Central memory CD8-positive, alpha-beta T cell (primary cell): ENCODE measurements at regions not wholly inside any gene's neighbourhood (a gene's known extent, or its start where the extent isn't known, plus 50 kb on each side); places are given as distances from the start of the nearest gene placed in this dataset.
"Not testable (repeated sequence)": the region's sequence is repeated elsewhere in the genome, so short reads cannot be mapped to it uniquely, and the experiment has no call there.

Experiments used
- ATAC-seq: fragments of 150-1000 bp; cut with Tn5 transposase; replicated peaks from 2 replicates; pipeline ENCODE4 v1.10.0; 2022; ENCODE audit warnings: mild to moderate bottlenecking, moderate FRiP score, moderate number of reproducible peaks; ENCODE audit not compliant: poor library complexity, severe bottlenecking; ENCODE audit errors: extremely low read depth
- DNase-seq, 2 donors: peaks; one replicate each; pipeline ENCODE4 v3.0.0; 2021; ENCODE audit warnings: low spot score in 2 of 2
- H3K27ac Mint-ChIP-seq: one replicate; pipeline ENCODE4 v1.8.0; 2022; ENCODE audit warnings: low read depth, mild to moderate bottlenecking, moderate library complexity, mixed read lengths
- H3K27me3 Mint-ChIP-seq: one replicate; pipeline ENCODE4 v1.8.0; 2022; ENCODE audit warnings: mixed read lengths
- H3K36me3 Mint-ChIP-seq: one replicate; pipeline ENCODE4 v1.8.0; 2022; ENCODE audit warnings: mild to moderate bottlenecking, moderate library complexity, mixed read lengths; ENCODE audit not compliant: insufficient read depth
- H3K4me1 Mint-ChIP-seq: one replicate; pipeline ENCODE4 v1.8.0; 2022; ENCODE audit warnings: mixed read lengths
- H3K4me3 Mint-ChIP-seq: one replicate; pipeline ENCODE4 v1.8.0; 2022; ENCODE audit warnings: mild to moderate bottlenecking, moderate library complexity, mixed read lengths
- H3K9me3 Mint-ChIP-seq: one replicate; pipeline ENCODE4 v1.8.0; 2022; ENCODE audit warnings: mixed read lengths

DNA sequence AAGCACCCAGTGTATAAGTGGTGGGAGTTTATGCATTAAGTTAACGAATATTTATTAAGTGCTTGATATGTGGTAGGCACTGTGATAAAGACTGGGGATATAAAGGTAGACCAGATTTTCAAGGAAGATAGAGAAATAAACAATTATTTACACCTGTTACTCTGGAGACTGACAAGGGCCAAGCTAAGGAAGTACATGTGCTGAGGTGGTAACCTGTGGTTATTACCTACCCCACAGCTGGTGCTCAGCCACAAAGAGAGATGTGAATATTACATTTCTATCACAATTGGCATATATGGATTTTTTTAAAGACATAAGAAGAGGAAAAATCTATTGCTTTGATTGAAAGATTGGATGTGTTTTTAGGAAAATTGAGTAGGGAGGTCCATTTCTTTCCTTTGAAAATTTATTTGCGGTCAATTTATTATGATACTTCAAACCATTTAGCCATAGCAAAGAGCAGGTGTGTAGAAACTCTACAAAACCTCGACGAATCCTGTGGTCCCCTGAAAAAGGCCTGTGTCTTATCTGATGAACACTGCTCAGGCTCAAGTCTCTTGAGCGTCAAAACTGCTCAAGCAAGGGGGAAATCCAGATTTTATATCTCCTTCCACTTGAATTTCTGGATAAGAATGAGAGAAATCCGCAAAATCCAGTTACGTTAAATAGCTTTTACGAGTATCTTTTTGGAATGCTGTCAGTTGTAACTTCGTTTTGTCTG, 217.7 kb upstream of the HAND2 start:
- ATAC-seq (no peak), DNase-seq (no peak)
- H3K36me3 Mint-ChIP-seq, result no peaks in the 10 kb centered on the region
- H3K4me3 Mint-ChIP-seq, result no peak overlapping the region
- H3K27me3 Mint-ChIP-seq, result no peaks in the 10 kb centered on the region
- no peaks in the 10 kb centered on the region for H3K4me1 Mint-ChIP-seq
- H3K9me3 Mint-ChIP-seq, result no peaks in the 10 kb centered on the region
- H3K27ac Mint-ChIP-seq, result no peak overlapping the region

DNA sequence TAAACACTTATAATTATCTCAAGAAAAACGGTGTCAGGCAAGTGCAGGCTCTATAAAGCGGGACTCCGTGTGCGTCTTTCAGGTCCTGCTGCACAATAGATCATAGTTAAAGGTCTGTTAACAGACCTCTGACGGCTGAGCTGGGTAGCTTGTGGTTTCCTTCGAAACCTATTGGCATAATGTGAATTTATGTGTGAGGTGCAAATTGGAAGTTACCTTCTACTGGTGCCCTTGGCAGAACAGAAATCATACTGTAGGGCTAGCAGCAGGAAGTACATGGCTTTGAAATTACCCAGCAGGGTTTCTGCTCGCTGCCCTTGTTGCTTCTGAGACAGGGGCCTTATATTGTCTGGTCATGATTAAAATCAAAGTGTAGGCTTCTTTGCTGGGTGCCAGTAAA, 216.4 kb upstream of the HAND2 start:
- Mint-ChIP-seq H3K27me3 (no peaks in the 10 kb centered on the region), H3K4me1 (no peaks in the 10 kb centered on the region), H3K9me3 (no peaks in the 10 kb centered on the region), H3K36me3 (no peaks in the 10 kb centered on the region), H3K4me3 (no peak overlapping the region), H3K27ac (no peak overlapping the region)
- no peak for ATAC-seq
- no peak for DNase-seq

DNA sequence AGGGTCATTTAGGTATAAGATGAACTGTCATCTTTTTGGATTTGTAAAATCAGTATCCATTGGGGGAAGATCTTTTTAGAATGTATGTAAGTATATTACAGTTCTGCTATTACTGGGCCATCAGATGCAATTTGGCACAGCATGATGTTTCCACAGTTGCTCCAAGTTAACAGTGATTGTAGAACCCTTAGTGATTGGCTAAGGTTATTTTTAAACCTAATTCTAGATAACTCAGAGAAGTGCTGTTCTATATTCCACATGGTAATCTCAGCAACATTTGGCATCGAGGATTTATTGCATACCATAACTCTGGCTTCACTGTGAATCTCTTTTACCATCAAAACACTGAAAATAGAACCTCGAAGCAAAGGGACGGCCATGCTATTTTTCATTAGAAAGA, 215.7 kb upstream of the HAND2 start:
- H3K27me3 Mint-ChIP-seq, result no peaks in the 10 kb centered on the region
- ATAC-seq (no peak), DNase-seq (no peak)
- H3K4me1 Mint-ChIP-seq, result no peaks in the 10 kb centered on the region
- no peak overlapping the region for H3K4me3 Mint-ChIP-seq
- no peaks in the 10 kb centered on the region for H3K36me3 Mint-ChIP-seq
- H3K9me3 Mint-ChIP-seq, result no peaks in the 10 kb centered on the region
- no peak overlapping the region for H3K27ac Mint-ChIP-seq

DNA sequence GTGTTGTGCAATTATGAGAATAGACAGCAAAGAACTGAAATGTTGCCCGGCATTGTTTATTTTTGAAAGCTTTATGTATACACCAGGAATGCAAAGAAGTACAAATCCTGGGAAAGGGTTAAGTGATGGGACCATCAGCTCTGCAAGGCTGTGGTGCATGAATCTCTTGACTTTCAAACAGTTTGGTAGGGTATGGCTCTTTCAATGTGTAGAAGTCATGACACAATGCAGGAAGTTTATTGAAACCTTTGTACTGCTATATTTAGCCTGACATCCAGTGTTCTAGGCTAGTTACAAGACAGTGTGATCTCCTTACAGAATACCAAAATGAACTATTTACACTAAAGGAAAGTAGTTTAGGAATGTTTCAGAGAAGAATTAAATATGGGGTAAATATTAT, 206.8 kb upstream of the HAND2 start:
- DNase-seq (no peak), ATAC-seq (no peak)
- Mint-ChIP-seq H3K4me3 (no peak overlapping the region), H3K36me3 (peaks cover 2% of the 10 kb centered on the region), H3K27ac (no peak overlapping the region), H3K4me1 (no peaks in the 10 kb centered on the region), H3K9me3 (peaks cover 11% of the 10 kb centered on the region), H3K27me3 (no peaks in the 10 kb centered on the region)

DNA sequence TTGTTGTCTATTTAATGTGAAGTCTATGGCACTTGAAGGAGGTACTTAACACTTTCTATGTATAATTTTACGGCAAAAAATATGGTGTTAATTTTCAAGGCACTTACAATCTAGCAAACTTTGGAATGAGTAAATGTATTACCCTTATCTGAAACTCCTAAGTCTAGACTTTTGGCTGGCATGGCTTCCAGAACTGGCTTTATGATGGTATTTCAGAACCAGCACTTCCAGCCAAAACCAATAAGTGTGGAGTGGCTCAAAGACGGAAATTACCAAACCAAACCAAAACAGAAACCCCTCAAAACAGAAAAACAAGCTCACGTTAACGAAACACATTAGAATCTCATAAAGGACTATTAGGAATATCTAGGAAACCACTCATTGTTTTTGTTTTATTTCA, 205.6 kb upstream of the HAND2 start:
- Mint-ChIP-seq H3K9me3 (peaks cover 11% of the 10 kb centered on the region), H3K36me3 (peaks cover 2% of the 10 kb centered on the region), H3K4me1 (no peaks in the 10 kb centered on the region), H3K27ac (no peak overlapping the region), H3K27me3 (no peaks in the 10 kb centered on the region), H3K4me3 (no peak overlapping the region)
- DNase-seq (no peak), ATAC-seq (no peak)

DNA sequence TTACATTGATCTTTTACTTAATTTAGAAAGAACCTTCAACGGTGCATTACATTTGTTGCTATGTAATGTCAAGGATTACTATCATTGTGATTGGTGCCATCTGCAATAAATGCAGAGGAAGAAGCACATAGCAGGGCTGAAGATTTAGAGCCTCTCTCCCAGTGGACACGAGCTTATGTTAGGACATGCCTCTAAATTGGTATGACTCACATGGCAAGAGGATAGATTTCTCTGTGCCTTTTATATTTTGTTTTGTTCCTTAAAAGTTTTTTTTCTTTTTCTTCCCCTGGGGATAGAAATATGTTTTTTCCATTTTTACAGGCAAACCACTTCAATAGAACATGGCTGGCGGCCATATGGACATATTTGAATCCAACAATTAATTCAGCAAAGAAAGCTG, 205.0 kb upstream of the HAND2 start:
- Mint-ChIP-seq H3K9me3 (peaks cover 11% of the 10 kb centered on the region), H3K27ac (no peak overlapping the region), H3K4me3 (no peak overlapping the region), H3K36me3 (peaks cover 2% of the 10 kb centered on the region), H3K27me3 (no peaks in the 10 kb centered on the region), H3K4me1 (no peaks in the 10 kb centered on the region)
- DNase-seq (no peak), ATAC-seq (no peak)

DNA sequence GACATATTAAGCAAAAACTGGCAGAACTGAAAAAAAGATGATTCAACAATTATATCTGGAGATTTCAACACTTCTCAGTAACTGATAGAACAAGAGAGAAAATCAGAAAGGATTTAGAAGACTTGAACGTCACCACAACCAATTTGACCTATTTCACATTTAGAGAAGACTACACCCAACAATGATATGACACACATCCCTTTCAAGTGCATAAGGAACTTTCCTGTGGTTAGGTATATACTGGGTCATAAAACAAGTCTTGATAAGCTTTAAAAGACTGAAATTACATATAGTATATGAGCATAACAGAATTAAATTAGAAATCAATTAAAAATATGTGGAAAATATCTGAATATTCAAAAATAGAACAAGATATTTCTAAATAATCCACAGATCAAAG, 201.2 kb upstream of the HAND2 start:
- Mint-ChIP-seq H3K27ac (no peak overlapping the region), H3K4me1 (no peaks in the 10 kb centered on the region), H3K4me3 (no peak overlapping the region), H3K27me3 (no peaks in the 10 kb centered on the region), H3K9me3 (peaks cover 16% of the 10 kb centered on the region), H3K36me3 (no peaks in the 10 kb centered on the region)
- ATAC-seq, result no peak
- no peak for DNase-seq

DNA sequence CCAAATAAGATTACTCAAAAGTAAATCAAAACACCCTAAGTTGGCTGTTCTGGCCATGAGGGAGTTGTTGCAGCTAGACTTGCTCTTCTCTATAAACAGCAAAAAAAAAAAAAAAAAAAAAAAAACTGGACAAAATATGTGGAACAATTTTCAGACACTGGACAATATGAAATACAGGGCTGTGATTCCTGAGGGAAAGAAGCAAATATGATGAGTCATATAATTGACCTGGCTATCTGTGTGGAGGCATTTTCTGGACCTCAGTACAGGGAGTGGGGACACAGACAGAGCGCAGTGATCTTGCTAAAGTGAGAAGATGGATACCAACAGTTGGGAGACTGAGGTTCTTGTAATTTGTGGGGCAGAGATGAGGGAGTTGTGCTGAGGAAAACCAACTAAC, 192.0 kb upstream of the HAND2 start:
- no peaks in the 10 kb centered on the region for H3K36me3 Mint-ChIP-seq
- no peaks in the 10 kb centered on the region for H3K4me1 Mint-ChIP-seq
- ATAC-seq (no peak), DNase-seq (no peak)
- no peak overlapping the region for H3K4me3 Mint-ChIP-seq
- peaks cover 28% of the 10 kb centered on the region for H3K9me3 Mint-ChIP-seq
- H3K27ac Mint-ChIP-seq, result no peak overlapping the region
- H3K27me3 Mint-ChIP-seq, result no peaks in the 10 kb centered on the region

DNA sequence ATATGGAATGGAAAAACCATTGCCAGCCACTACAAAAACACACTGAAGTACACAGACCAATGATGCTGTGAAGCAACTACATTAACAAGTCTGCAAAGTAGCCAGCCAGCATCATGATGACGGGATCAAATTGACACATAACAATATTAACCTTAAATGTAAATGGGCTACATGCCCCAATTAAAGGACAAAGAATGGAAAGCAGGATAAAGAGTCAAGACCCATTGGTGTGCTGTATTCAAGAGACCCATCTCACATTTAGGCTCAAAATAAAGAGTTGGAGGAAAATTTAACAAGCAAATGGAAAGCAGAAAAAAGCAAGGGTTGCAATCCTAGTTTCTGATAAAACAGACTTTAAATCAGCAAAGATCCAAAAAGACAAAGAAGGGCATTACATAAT, 188.5 kb upstream of the HAND2 start:
- ATAC-seq, H3K4me1 Mint-ChIP-seq, H3K4me3 Mint-ChIP-seq, H3K27ac Mint-ChIP-seq, H3K36me3 Mint-ChIP-seq, DNase-seq, H3K27me3 Mint-ChIP-seq: not testable (repeated sequence)
- peaks cover 22% of the 10 kb centered on the region for H3K9me3 Mint-ChIP-seq

DNA sequence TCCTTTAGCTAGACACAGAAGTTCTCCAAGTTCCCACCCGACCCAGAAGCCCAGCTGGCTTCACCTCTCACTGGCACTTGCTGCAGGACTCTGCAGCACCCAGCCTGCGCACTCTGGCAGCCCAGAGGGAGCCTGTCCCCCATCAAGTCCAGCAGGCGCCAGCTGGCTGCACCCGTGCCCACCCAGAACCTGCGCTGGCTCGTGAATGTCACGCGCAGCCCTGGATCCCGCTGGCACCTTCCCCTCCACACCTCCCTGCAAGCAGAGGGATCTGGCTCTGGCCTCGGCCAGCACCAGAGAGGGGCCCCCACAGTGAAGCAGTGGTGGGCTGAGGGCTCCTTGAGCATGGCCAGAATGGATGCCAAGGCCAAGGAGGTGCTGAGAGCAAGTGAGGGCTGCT, 187.6 kb upstream of the HAND2 start:
- H3K27ac Mint-ChIP-seq, result no peak overlapping the region
- no peak overlapping the region for H3K4me3 Mint-ChIP-seq
- no peaks in the 10 kb centered on the region for H3K27me3 Mint-ChIP-seq
- DNase-seq (no peak), ATAC-seq (no peak)
- peaks cover 3% of the 10 kb centered on the region for H3K36me3 Mint-ChIP-seq
- H3K9me3 Mint-ChIP-seq, result peaks cover 22% of the 10 kb centered on the region
- no peaks in the 10 kb centered on the region for H3K4me1 Mint-ChIP-seq

DNA sequence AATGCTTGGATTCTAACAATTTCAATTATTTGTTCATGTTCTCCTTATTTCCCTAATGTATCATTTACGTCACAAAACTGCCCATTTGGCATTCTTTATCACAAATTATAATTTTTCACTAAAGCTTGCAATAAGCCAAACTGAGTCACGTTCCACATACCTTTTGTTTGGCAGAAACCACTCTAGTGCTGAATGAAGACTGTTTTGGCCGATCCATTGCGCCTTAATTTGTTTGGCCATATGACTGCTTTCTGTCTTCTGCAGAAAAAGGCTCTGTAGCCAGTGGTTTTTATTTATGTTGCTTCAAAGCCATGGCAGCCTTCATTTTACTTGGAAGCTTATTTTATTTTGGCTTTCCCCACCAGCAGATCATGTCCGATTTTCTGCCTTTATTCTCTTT, 184.4 kb upstream of the HAND2 start:
- no peaks in the 10 kb centered on the region for H3K4me1 Mint-ChIP-seq
- H3K27ac Mint-ChIP-seq, result no peak overlapping the region
- H3K27me3 Mint-ChIP-seq, result no peaks in the 10 kb centered on the region
- peaks cover 20% of the 10 kb centered on the region for H3K9me3 Mint-ChIP-seq
- no peak for ATAC-seq
- H3K4me3 Mint-ChIP-seq, result no peak overlapping the region
- peaks cover 3% of the 10 kb centered on the region for H3K36me3 Mint-ChIP-seq
- no peak for DNase-seq

DNA sequence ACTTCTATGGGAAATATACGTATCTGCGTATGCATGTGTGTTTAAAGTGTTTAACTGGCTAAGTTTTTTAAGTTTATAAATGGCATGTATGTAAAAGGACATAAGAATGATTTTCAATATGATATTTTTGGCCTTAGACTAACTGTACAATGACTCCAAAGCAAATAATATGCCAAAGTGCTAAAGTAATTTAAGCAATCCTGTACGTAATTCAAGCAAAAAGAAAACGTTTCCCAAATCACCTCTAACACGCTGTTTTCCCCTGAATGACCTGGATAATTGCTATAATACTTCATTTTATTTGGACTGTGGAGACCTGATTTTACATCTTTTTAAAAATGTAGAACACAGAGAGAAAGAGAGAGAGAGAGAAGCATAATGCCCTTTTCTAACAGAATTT, 183.0 kb upstream of the HAND2 start:
- ATAC-seq, result no peak
- Mint-ChIP-seq H3K27ac (no peak overlapping the region), H3K36me3 (peaks cover 3% of the 10 kb centered on the region), H3K4me1 (no peaks in the 10 kb centered on the region), H3K27me3 (no peaks in the 10 kb centered on the region), H3K9me3 (peaks cover 7% of the 10 kb centered on the region), H3K4me3 (no peak overlapping the region)
- no peak for DNase-seq

DNA sequence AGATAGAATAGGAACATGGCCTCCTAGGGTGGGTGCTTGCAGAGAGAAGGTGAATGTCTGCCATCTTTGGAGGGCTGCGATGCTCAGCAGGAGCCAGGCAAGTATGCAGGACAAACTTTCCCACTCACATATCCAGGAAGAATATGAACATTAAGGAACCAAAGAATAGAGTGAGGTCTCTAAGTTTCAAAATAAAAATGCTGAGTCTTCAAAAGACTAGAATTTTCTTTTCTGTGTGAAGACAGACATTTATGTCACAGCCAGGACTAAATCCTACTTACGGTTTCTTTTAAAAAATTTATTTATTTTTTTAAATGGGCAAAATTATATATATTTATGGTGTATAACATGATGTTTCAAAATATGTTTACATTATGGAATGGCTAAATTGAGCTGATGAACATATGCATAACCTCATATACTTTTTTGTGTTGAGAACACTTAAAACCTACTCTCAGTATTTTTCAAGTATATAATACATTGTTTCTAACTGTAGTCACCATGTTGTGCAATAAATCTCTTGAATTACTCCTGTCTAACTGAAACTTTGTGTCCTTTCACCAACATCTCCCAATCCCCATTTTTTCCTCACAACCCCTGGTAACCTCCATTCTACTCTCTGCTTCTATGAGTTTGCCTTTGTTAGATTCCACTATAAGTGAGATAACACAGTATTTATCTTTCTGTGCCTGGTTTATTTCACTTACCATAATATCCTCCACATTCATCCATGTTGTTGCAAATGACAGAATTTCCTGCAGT, 177.8 kb upstream of the HAND2 start:
- H3K4me3 Mint-ChIP-seq, result no peak overlapping the region
- peaks cover 5% of the 10 kb centered on the region for H3K9me3 Mint-ChIP-seq
- H3K27ac Mint-ChIP-seq, result no peak overlapping the region
- DNase-seq, result no peak
- H3K4me1 Mint-ChIP-seq, result no peaks in the 10 kb centered on the region
- H3K27me3 Mint-ChIP-seq, result no peaks in the 10 kb centered on the region
- ATAC-seq, result no peak
- H3K36me3 Mint-ChIP-seq, result no peaks in the 10 kb centered on the region
